ENCODE measurements at regions not wholly inside any gene's neighbourhood (a gene's known extent, or its start where the extent isn't known, plus 50 kb on each side); places are given as distances from the start of the nearest gene placed in this dataset.
"Not testable (repeated sequence)": the region's sequence is repeated elsewhere in the genome, so short reads cannot be mapped to it uniquely, and the experiment has no call there.

DNA sequence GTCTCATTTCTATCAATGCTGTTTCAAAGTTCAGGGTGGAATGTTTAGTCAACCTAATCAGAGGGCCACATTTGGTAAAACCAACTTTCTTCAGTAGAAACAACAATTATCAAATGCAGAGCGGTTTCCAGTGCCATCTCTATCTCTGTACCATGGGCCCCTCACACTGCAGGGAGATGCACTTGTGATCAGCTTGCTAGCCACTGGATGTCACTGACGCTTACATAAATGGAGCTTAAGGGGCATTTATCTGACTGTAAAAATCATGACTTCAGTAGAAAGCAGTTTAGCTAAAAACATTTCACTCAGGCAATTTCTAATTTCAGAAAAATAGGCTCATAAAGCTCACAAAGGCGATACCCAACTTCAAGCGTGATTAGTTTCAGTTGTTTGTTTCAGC lies 678.0 kb downstream of the ZEB2 start:
- no peak for DNase-seq
- intact Hi-C loops (cut with DNase I): no loop called here
- Histone ChIP-seq H3K4me1 (no peaks in the 10 kb centered on the region), H3K9me3 (no peaks in the 10 kb centered on the region), H3K36me3 (no peaks in the 10 kb centered on the region), H3K27me3 (no peaks in the 10 kb centered on the region), H3K27ac (no peak overlapping the region), H3K4me3 (no peak overlapping the region)
- ATAC-seq: no peak
- TF ChIP-seq, protein P1, sequence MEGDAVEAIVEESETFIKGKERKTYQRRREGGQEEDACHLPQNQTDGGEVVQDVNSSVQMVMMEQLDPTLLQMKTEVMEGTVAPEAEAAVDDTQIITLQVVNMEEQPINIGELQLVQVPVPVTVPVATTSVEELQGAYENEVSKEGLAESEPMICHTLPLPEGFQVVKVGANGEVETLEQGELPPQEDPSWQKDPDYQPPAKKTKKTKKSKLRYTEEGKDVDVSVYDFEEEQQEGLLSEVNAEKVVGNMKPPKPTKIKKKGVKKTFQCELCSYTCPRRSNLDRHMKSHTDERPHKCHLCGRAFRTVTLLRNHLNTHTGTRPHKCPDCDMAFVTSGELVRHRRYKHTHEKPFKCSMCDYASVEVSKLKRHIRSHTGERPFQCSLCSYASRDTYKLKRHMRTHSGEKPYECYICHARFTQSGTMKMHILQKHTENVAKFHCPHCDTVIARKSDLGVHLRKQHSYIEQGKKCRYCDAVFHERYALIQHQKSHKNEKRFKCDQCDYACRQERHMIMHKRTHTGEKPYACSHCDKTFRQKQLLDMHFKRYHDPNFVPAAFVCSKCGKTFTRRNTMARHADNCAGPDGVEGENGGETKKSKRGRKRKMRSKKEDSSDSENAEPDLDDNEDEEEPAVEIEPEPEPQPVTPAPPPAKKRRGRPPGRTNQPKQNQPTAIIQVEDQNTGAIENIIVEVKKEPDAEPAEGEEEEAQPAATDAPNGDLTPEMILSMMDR (IDR thresholded peaks at IDR 0.05): no peak
- WGBS, 2 donors: 80 to 86% methylated on average over 4 of the region's 4 CpGs
- no peak for FAIRE-seq

DNA sequence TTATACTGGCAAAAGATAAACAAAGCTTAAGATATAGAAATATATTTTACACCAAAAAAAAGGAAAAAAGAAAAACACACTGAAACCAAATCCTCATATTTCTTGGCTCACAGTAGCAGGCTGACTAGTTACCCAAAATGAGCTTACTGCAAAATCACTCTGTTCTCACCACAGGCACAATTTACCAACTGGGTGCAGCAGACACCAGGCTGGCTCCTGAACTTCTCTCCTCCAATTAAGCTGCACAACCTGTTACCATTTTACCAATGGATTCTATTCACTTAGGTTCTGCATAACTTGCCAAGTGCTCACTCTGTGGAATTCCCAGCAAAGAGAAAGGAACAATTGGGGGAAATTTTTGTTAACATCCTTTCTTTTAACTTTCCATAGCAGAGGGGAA lies 679.3 kb downstream of the ZEB2 start:
- H3K9me3 ChIP-seq: no peaks in the 10 kb centered on the region
- H3K36me3 ChIP-seq: no peaks in the 10 kb centered on the region
- H3K4me1 ChIP-seq: no peaks in the 10 kb centered on the region
- H3K27ac ChIP-seq: no peak overlapping the region
- TF ChIP-seq, protein P1 (IDR thresholded peaks at IDR 0.05): no peak
- no peak for FAIRE-seq
- no peaks in the 10 kb centered on the region for H3K27me3 ChIP-seq
- no peak for ATAC-seq
- DNase-seq: no peak
- intact Hi-C loops (cut with DNase I): no loop called here
- H3K4me3 ChIP-seq: no peak overlapping the region

DNA sequence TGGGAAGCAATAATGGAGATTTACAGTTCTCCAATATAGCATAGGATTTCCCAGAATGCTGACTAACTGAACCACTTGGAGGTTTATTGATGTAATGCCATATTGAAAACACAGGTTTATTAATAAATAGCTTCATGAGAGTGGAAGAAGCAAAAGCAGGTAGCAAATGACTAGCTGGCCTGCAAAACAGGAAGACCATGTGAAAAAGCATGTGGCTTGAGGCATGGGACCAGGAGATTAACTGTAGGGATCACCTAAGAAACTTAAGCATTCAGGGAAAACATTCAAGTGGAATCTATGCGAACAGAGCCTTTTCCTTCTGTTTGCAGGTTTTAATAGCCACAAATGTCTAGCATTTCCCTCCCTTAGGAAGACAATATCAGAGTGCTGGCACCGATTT lies 679.7 kb downstream of the ZEB2 start:
- DNase-seq (no peak), FAIRE-seq (no peak), ATAC-seq (no peak)
- no peak overlapping the region for H3K27ac ChIP-seq
- intact Hi-C loops (cut with DNase I): no loop called here
- H3K27me3 ChIP-seq: no peaks in the 10 kb centered on the region
- H3K4me3 ChIP-seq: no peak overlapping the region
- no peaks in the 10 kb centered on the region for H3K4me1 ChIP-seq
- no peaks in the 10 kb centered on the region for H3K9me3 ChIP-seq
- TF ChIP-seq, protein P1 (IDR thresholded peaks at IDR 0.05): no peak
- no peaks in the 10 kb centered on the region for H3K36me3 ChIP-seq
- WGBS, 2 donors: 79 to 83% methylated on average over 2 of the region's 2 CpGs

DNA sequence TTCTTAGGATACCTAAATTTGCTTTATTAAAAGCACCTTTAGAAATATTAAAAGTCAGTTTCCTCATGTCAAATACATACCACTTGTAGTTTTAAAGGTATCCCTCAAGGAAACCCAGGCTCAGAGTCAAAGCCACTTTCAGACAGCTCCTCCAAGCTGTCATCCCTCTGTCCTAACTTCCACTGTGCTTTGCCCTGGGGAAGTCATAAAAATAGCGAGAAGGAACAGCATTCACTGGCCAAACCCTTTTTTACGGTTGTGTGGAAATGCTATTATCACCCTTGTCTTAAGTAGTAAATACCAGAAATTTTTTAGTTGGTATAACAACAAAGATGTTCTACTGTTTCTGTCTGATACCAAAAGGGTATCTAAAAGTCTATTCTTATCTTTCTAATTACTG lies 680.5 kb downstream of the ZEB2 start:
- H3K4me3 ChIP-seq: no peak overlapping the region
- DNase-seq (no peak), FAIRE-seq (no peak), ATAC-seq (no peak)
- 78 to 82% methylated on average over 2 of the region's 2 CpGs for WGBS, 2 donors
- H3K36me3 ChIP-seq: no peaks in the 10 kb centered on the region
- H3K9me3 ChIP-seq: no peaks in the 10 kb centered on the region
- H3K4me1 ChIP-seq: no peaks in the 10 kb centered on the region
- intact Hi-C loops (cut with DNase I): no loop called here
- TF ChIP-seq, protein P1 (IDR thresholded peaks at IDR 0.05): no peak
- H3K27me3 ChIP-seq: no peaks in the 10 kb centered on the region
- no peak overlapping the region for H3K27ac ChIP-seq

DNA sequence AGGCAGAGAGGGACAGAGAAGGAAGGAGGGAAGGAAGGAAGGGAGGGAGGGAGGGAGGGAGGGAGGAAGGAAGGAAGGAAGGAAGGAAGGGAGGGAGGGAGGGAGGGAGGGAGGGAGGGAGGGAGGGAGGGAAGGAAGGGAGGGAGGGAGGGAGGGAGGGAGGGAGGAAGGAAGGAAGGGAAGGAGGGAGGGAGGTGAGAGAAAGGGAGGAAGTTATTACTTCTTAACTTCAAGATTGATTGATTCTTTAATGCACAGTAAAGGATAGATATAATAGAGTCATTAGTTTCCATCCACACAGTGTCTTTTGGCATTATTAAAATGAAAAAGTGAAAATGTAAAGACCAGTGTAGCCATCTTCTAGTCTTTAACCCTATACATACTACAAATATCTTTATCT lies 682.9 kb downstream of the ZEB2 start:
- FAIRE-seq; DNase-seq; H3K9me3 ChIP-seq; H3K27me3 ChIP-seq; H3K4me1 ChIP-seq; H3K4me3 ChIP-seq; H3K36me3 ChIP-seq; H3K27ac ChIP-seq; ATAC-seq; intact Hi-C loops (cut with DNase I): not testable (repeated sequence)

DNA sequence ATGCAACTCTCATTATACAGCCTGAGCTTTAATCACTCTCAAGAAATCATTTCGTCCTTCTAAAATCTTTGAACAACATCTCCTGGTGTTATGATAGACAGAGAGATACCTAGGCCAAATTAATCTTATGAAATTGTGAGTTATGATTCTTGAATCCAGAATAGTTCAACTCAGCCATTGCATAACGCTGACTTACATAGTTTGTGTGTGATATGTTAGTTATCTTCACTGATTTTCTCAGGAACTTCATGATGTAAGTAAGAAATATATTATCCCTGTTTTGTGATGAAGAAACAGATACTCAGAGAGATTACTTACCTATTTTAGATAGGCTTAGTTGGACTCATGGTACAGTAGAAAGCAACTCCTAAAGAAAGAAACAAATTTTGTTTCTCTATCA lies 684.4 kb downstream of the ZEB2 start:
- TF ChIP-seq, protein P1 (IDR thresholded peaks at IDR 0.05): no peak
- FAIRE-seq (no peak), ATAC-seq (no peak)

More for the DNA sequence above, 684.4 kb downstream of the ZEB2 start:
- DNase-seq: no peak
- Histone ChIP-seq H3K4me3 (no peak overlapping the region), H3K4me1 (no peaks in the 10 kb centered on the region), H3K36me3 (no peaks in the 10 kb centered on the region), H3K9me3 (no peaks in the 10 kb centered on the region), H3K27me3 (no peaks in the 10 kb centered on the region), H3K27ac (no peak overlapping the region)
- WGBS, 2 donors: 30 to 32% methylated on average over 2 of the region's 2 CpGs
- intact Hi-C loops (cut with DNase I): no loop called here

Data from pancreas (tissue), 10 donors.